ENCODE measurements at regions not wholly inside any gene's neighbourhood (a gene's known extent, or its start where the extent isn't known, plus 50 kb on each side); places are given as distances from the start of the nearest gene placed in this dataset.

DNA sequence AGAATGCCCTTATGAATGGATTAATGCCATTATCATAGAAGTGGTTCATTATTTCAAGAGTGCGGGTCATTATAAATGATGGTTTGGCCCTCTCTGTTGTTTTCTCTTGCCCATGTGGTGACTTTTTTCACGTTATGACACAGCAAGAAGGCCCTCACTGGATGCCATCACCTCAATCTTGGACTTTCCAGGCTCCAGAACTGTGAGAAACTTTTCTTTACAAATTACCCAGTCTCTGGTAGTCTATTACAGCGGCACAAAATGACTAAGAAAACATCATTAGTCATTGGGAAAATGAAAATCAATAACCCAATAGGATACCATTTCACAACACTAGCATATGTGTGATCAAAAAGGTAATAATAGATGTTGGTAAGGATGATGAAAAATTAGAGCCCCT, 119.0 kb upstream of the LPP start:
- Histone ChIP-seq H3K4me3 (replicated peaks in 1 of 3; ENCODE audit: insufficient read depth in 1 of 3, low read depth in 1 of 3, low read length in 3 of 3) (no peak overlapping the region), H3K9ac (replicated peaks; ENCODE audit: extremely low read depth, insufficient read depth, low read length) (no peak overlapping the region), H4K20me1 (replicated peaks; ENCODE audit: control insufficient read depth, extremely low read depth, insufficient read depth, low read length) (no peaks in the 10 kb centered on the region), H3K27ac (ENCODE audit: insufficient read depth, low read depth, low read length) (no peak overlapping the region), H3K9me1 (replicated peaks; ENCODE audit: control insufficient read depth, extremely low read depth, insufficient read depth, low read length) (no peaks in the 10 kb centered on the region), H3K4me2 (ENCODE audit: insufficient read depth, low read length) (no peak overlapping the region), H2AFZ (ENCODE audit: low read depth, low read length) (no peak overlapping the region), H3K4me1 (ENCODE audit: control insufficient read depth, extremely low read depth, insufficient read depth, low read length) (no peaks in the 10 kb centered on the region), H3K9me3 (replicated peaks; ENCODE audit: control insufficient read depth, insufficient read depth, low read length) (no peaks in the 10 kb centered on the region), H3K79me2 (ENCODE audit: control insufficient read depth, insufficient read depth, low read length) (no peaks in the 10 kb centered on the region), H3K36me3 (ENCODE audit: control insufficient read depth in 2 of 2, extremely low read depth in 1 of 2, insufficient read depth in 2 of 2, low read length in 2 of 2) (no peaks in the 10 kb centered on the region), H3K27me3 (ENCODE audit: control insufficient read depth in 2 of 2, insufficient read depth in 2 of 2, low read length in 2 of 2) (peaks cover 0 to 1% of the 10 kb centered on the region in 2 experiments)
- FAIRE-seq (no peak), DNase-seq (ENCODE audit: low read depth, low spot score) (no peak)
- TF ChIP-seq POLR2AphosphoS5 (IDR thresholded peaks at IDR 0.05; ENCODE audit: insufficient read depth, low read depth, low read length) (no peak), MYC (IDR thresholded peaks at IDR 0.05; ENCODE audit: low read depth, low read length) (no peak), CTCF (IDR thresholded peaks at IDR 0.05; ENCODE audit: extremely low read depth in 1 of 2, insufficient read depth in 1 of 2, low read depth in 1 of 2, low read length in 2 of 2) (no peak), GATA2 (IDR thresholded peaks at IDR 0.05; ENCODE audit: insufficient read depth, insufficient read length, low read depth, low read length) (no peak), EZH2 (IDR thresholded peaks at IDR 0.05; ENCODE audit: borderline replicate concordance, low read depth, low read length, severe bottlenecking) (no peak), JUN (IDR thresholded peaks at IDR 0.05; ENCODE audit: borderline replicate concordance, insufficient read depth, insufficient read length, low read depth) (no peak), FOS (IDR thresholded peaks at IDR 0.05; ENCODE audit: borderline replicate concordance, insufficient read depth, low read length) (no peak), POLR2A (IDR thresholded peaks at IDR 0.05; ENCODE audit: low read depth, low read length) (no peak)
- TF ChIP-seq, protein P1, sequence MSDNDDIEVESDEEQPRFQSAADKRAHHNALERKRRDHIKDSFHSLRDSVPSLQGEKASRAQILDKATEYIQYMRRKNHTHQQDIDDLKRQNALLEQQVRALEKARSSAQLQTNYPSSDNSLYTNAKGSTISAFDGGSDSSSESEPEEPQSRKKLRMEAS (IDR thresholded peaks at IDR 0.05; ENCODE audit: insufficient read depth, insufficient read length), result no peak
- intact Hi-C loops (cut with micrococcal nuclease), result loop anchor here (10.0 kb wide), 2 partner anchors 330 to 710 kb away; no protein-coding TSS in a partner anchor
- ChIA-PET POLR2A (no interaction called here), CTCF (no interaction called here)
- dilution Hi-C loops (cut with MboI; ENCODE audit: extremely low pct_ligation_motif_present, low sequenced_read_pairs), result no loop called here
- no TSS peak for BruUV-seq (replicated peaks)
